IMR-90 (cell line): ENCODE measurements at regions not wholly inside any gene's neighbourhood (a gene's known extent, or its start where the extent isn't known, plus 50 kb on each side); places are given as distances from the start of the nearest gene placed in this dataset.

ENCODE experiments used
- MAFK ChIP-seq: IDR thresholded peaks from 2 replicates; pipeline ENCODE4 v1.6.1; 2012; ENCODE audit warnings: low read depth, low read length, improper control_type of control experiment
- POLR2A ChIP-seq: IDR thresholded peaks from 2 replicates; pipeline ENCODE4 v1.6.1; 2012; ENCODE audit warnings: mild to moderate bottlenecking, low read depth, low read length
- RFX5 ChIP-seq: IDR thresholded peaks from 2 replicates; pipeline ENCODE4 v1.8.0; 2012; ENCODE audit warnings: low read depth, mild to moderate bottlenecking, low read length, moderate library complexity
- TF ChIP-seq, protein P1 (sequence below): conservative IDR thresholded peaks from 2 replicates; pipeline ENCODE4 v1.5.1; 2012; ENCODE audit warnings: mild to moderate bottlenecking, low read depth, low read length, improper control_type of control experiment

DNA sequence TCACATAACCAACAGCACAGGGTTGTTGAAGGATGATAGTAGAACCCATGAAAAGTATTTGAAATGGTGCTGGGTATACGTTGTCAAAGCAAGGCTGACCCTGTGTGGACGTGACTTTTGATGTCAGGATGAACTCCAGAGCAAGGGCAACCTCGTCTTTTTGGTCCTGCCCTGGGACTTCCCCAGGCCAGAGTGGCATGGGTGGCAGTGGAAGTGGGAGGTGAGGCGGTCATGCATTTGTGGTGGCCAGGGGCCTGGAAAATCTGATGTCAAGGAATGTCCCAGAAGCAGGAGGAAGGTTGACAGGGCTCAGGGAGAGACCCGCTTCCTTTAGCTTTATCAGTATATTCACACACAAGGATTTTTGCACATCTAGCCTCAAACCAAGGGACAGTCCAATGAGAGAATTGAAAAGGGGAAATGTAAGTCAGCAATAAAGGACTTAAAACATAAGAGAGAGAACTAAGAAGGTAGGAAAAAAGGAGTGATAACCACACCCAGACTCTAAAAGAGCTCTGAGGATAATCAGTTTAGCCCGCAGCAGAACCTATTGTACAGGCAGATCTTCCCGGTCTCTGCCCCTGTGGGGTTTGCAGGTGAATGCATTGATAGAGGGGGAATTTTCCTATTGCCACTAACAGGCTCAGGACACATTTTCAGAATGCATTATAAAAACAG lies 98.8 kb upstream of the HDGFL1 start:
- TF ChIP-seq POLR2A (no peak), MAFK (no peak), RFX5 (no peak)
- TF ChIP-seq, protein P1, sequence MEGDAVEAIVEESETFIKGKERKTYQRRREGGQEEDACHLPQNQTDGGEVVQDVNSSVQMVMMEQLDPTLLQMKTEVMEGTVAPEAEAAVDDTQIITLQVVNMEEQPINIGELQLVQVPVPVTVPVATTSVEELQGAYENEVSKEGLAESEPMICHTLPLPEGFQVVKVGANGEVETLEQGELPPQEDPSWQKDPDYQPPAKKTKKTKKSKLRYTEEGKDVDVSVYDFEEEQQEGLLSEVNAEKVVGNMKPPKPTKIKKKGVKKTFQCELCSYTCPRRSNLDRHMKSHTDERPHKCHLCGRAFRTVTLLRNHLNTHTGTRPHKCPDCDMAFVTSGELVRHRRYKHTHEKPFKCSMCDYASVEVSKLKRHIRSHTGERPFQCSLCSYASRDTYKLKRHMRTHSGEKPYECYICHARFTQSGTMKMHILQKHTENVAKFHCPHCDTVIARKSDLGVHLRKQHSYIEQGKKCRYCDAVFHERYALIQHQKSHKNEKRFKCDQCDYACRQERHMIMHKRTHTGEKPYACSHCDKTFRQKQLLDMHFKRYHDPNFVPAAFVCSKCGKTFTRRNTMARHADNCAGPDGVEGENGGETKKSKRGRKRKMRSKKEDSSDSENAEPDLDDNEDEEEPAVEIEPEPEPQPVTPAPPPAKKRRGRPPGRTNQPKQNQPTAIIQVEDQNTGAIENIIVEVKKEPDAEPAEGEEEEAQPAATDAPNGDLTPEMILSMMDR: no peak
